GM23338 (cell line): ENCODE measurements at regions not wholly inside any gene's neighbourhood (a gene's known extent, or its start where the extent isn't known, plus 50 kb on each side); places are given as distances from the start of the nearest gene placed in this dataset.

ENCODE experiments used
- ATAC-seq: fragments of 200-7000 bp; cut with Tn5 transposase; 3 replicates; pipeline ENCODE4 v1.9.1; 2020
- DNase-seq: peaks from one replicate; pipeline ENCODE4 v3.0.0-alpha.2; 2015; ENCODE audit warnings: low spot score
- H2AFZ ChIP-seq: fragments of 200-600 bp; sonication (generic); 2 replicates; pipeline ENCODE4 v1.8.0; 2016; ENCODE audit warnings: antibody characterized with exemption, mild to moderate bottlenecking, moderate library complexity
- H3F3A ChIP-seq: fragments of 200-600 bp; sonication (generic); replicated peaks from 2 replicates; pipeline ENCODE4 v1.8.0; 2017; ENCODE audit warnings: antibody characterized with exemption, mixed run types, low read depth
- H3K27ac ChIP-seq: fragments of 200-600 bp; sonication (generic); 2 replicates; pipeline ENCODE4 v1.6.1; 2016; ENCODE audit warnings: low read depth
- H3K27me3 ChIP-seq: fragments of 200-600 bp; sonication (generic); 2 replicates; pipeline ENCODE4 v1.8.0; 2016; ENCODE audit warnings: mild to moderate bottlenecking, mixed run types, moderate library complexity; ENCODE audit not compliant: insufficient read depth
- H3K36me3 ChIP-seq: fragments of 200-600 bp; sonication (generic); 2 replicates; pipeline ENCODE4 v1.8.0; 2016; ENCODE audit warnings: mild to moderate bottlenecking; ENCODE audit not compliant: insufficient read depth
- H3K4me1 ChIP-seq: fragments of 200-600 bp; sonication (generic); 2 replicates; pipeline ENCODE4 v1.8.0; 2016; ENCODE audit warnings: mild to moderate bottlenecking, moderate library complexity; ENCODE audit not compliant: insufficient read depth
- H3K4me2 ChIP-seq: fragments of 200-600 bp; sonication (generic); 2 replicates; pipeline ENCODE4 v1.7.1; 2017; ENCODE audit warnings: mixed run types
- H3K4me3 ChIP-seq: fragments of 200-600 bp; sonication (generic); 2 replicates; pipeline ENCODE4 v1.6.1; 2016; ENCODE audit warnings: mixed run types
- H3K79me2 ChIP-seq: fragments of 200-600 bp; sonication (generic); replicated peaks from 2 replicates; pipeline ENCODE4 v1.8.0; 2017; ENCODE audit warnings: mild to moderate bottlenecking; ENCODE audit not compliant: insufficient read depth
- H3K9me2 ChIP-seq: fragments of 200-600 bp; sonication (generic); 2 replicates; pipeline ENCODE4 v1.8.0; 2017; ENCODE audit not compliant: insufficient read depth
- H4K20me1 ChIP-seq: fragments of 200-600 bp; sonication (generic); replicated peaks from 2 replicates; pipeline ENCODE4 v1.8.0; 2017; ENCODE audit warnings: mild to moderate bottlenecking; ENCODE audit not compliant: insufficient read depth
- H3K27ac Mint-ChIP-seq: 2 replicates; pipeline ENCODE4 v1.8.0; 2020; ENCODE audit warnings: inconsistent platforms, mild to moderate bottlenecking, moderate library complexity, mixed read lengths
- H3K27me3 Mint-ChIP-seq: 3 replicates; pipeline ENCODE4 v1.8.0; 2022; ENCODE audit warnings: low read depth, mild to moderate bottlenecking, moderate library complexity, mixed read lengths, inconsistent platforms; ENCODE audit not compliant: insufficient read depth, poor library complexity
- H3K36me3 Mint-ChIP-seq: 3 replicates; pipeline ENCODE4 v1.8.0; 2021; ENCODE audit warnings: low read depth, mild to moderate bottlenecking, inconsistent platforms, moderate library complexity, mixed read lengths
- H3K4me1 Mint-ChIP-seq: 3 replicates; pipeline ENCODE4 v1.8.0; 2020; ENCODE audit warnings: mild to moderate bottlenecking, inconsistent platforms, mixed read lengths
- H3K4me3 Mint-ChIP-seq: 3 replicates; pipeline ENCODE4 v1.8.0; 2021; ENCODE audit warnings: moderate library complexity, mild to moderate bottlenecking, inconsistent platforms, mixed read lengths
- H3K9me3 Mint-ChIP-seq: 3 replicates; pipeline ENCODE4 v1.8.0; 2020; ENCODE audit warnings: moderate library complexity, mild to moderate bottlenecking, inconsistent platforms, mixed read lengths
- CTCF ChIP-seq, 2 experiments: fragments of 200-600 bp in 1 of 2; sonication (generic) in 1 of 2; conservative IDR thresholded peaks; 2 replicates each; pipeline versions ENCODE4 v1.5.1 to v1.6.1; 2016 to 2017; ENCODE audit warnings: antibody characterized with exemption in 2 of 2, low read depth in 2 of 2, mild to moderate bottlenecking in 2 of 2, moderate library complexity in 1 of 2
- EZH2 ChIP-seq: fragments of 200-600 bp; sonication (generic); IDR thresholded peaks from one replicate; pipeline ENCODE4 v1.8.0; 2017; ENCODE audit warnings: antibody characterized with exemption, mild to moderate bottlenecking, low read depth; ENCODE audit not compliant: unreplicated experiment
- NANOG ChIP-seq: IDR thresholded peaks from 2 replicates; pipeline ENCODE4 v1.6.1; 2016; ENCODE audit warnings: antibody characterized with exemption, borderline replicate concordance
- ZNF331 ChIP-seq: fragments of 250-450 bp; sonication (Bioruptor Pico); IDR thresholded peaks from 2 replicates; pipeline ENCODE4 v1.5.0; 2020; ENCODE audit warnings: low read depth, mild to moderate bottlenecking, moderate library complexity
- ZNF462 ChIP-seq: fragments of 250-450 bp; sonication (Bioruptor Pico); IDR thresholded peaks from 2 replicates; pipeline ENCODE4 v1.5.0; 2020; ENCODE audit warnings: mild to moderate bottlenecking, moderate library complexity

- Histone ChIP-seq H3F3A (no peaks in the 10 kb centered on the region), H3K4me3 (no peak overlapping the region), H3K79me2 (no peaks in the 10 kb centered on the region), H3K27me3 (no peaks in the 10 kb centered on the region), H3K27ac (no peak overlapping the region), H2AFZ (no peak overlapping the region), H3K4me2 (no peak overlapping the region), H3K9me2 (no peaks in the 10 kb centered on the region), H3K36me3 (no peaks in the 10 kb centered on the region), H4K20me1 (no peaks in the 10 kb centered on the region), H3K4me1 (no peaks in the 10 kb centered on the region)
- Mint-ChIP-seq H3K4me3 (no peak overlapping the region), H3K27ac (no peak overlapping the region), H3K27me3 (peaks cover 4% of the 10 kb centered on the region), H3K36me3 (0 out of 3 replicates have a peak, but pooled peaks cover 2% of the 10 kb centered on the region), H3K9me3 (peaks cover 72% of the 10 kb centered on the region), H3K4me1 (no peaks in the 10 kb centered on the region)
- ATAC-seq (peak; percentile 85), DNase-seq (peak; percentile 75)
- TF ChIP-seq CTCF (conservative IDR thresholded peaks at IDR 0.05; ENCODE audit: low read depth in 2 of 2), result peak; percentile 72 to 74
- no peak for TF ChIP-seq ZNF331
- no peak for TF ChIP-seq NANOG
Measured at GRCh38 chr15:46280762-46281542, 646.1 kb downstream of the SQOR start.

GRCh38 chr15:46293550-46293949 lies 658.7 kb downstream of the SQOR start:
- Mint-ChIP-seq H3K9me3 (peaks cover 67% of the 10 kb centered on the region), H3K36me3 (peaks cover 13% of the 10 kb centered on the region), H3K27me3 (peaks cover 6% of the 10 kb centered on the region), H3K4me1 (peaks cover 14% of the 10 kb centered on the region; the same call in 2 of the 3 replicates), H3K4me3 (no peak overlapping the region), H3K27ac (no peak overlapping the region)
- no peaks in the 10 kb centered on the region for H3K36me3 ChIP-seq
- H3K9me2 ChIP-seq, result no peaks in the 10 kb centered on the region
- H4K20me1 ChIP-seq, result no peaks in the 10 kb centered on the region
- peak; percentile 62 for ATAC-seq
- H3K27ac ChIP-seq, result no peak overlapping the region
- peak overlapping the region; percentile 44; the same call in 1 of the 2 replicates for H2AFZ ChIP-seq
- no peak overlapping the region for H3K4me2 ChIP-seq
- H3K4me3 ChIP-seq, result no peak overlapping the region
- DNase-seq, result peak; percentile 53
- TF ChIP-seq CTCF (conservative IDR thresholded peaks at IDR 0.05; ENCODE audit: low read depth in 2 of 2) (peak in 1 of 2 experiments; percentile 29; a peak in 1 of 4 replicates), ZNF462 (CRISPR knock-in tag) (no peak), EZH2 (no peak), ZNF331 (no peak)
- H3F3A ChIP-seq, result no peaks in the 10 kb centered on the region
- H3K27me3 ChIP-seq, result no peaks in the 10 kb centered on the region
- H3K4me1 ChIP-seq, result peaks cover 5% of the 10 kb centered on the region; the same call in 1 of the 2 replicates
- no peaks in the 10 kb centered on the region for H3K79me2 ChIP-seq
